IPS-NIHi7 (cell line): ENCODE measurements at regions not wholly inside any gene's neighbourhood (a gene's known extent, or its start where the extent isn't known, plus 50 kb on each side); places are given as distances from the start of the nearest gene placed in this dataset.

Experiments used
- DNase-seq: peaks from one replicate; pipeline ENCODE4 v3.0.0; 2012; ENCODE audit warnings: mixed read lengths; ENCODE audit errors: extremely low spot score

GRCh38 chr9:28600226-28600625, 1026.9 kb upstream of the C9orf72 start:
- DNase-seq: no peak

GRCh38 chr9:28607843-28608242, 1034.6 kb upstream of the C9orf72 start:
- DNase-seq: no peak

GRCh38 chr9:28610339-28610738, 1037.1 kb upstream of the C9orf72 start:
- no peak for DNase-seq

- no peak for DNase-seq
Observed at GRCh38 chr9:28616310-28616709, 1043.0 kb upstream of the C9orf72 start.

- DNase-seq: no peak
Observed at GRCh38 chr9:28620011-28620410, 1046.7 kb upstream of the C9orf72 start.

GRCh38 chr9:28620661-28621060, 1047.4 kb upstream of the C9orf72 start:
- DNase-seq: no peak

GRCh38 chr9:28624771-28625170, 1051.5 kb upstream of the C9orf72 start:
- no peak for DNase-seq

GRCh38 chr9:28628031-28628430, 1054.8 kb upstream of the C9orf72 start:
- no peak for DNase-seq

- peak; percentile 56 for DNase-seq
Observed at GRCh38 chr9:28648723-28649122, 1075.4 kb upstream of the C9orf72 start.

GRCh38 chr9:28650327-28650726, 1077.0 kb upstream of the C9orf72 start:
- peak; percentile 30 for DNase-seq

GRCh38 chr9:28651050-28651722, 1077.9 kb upstream of the C9orf72 start:
- no peak for DNase-seq

- DNase-seq: no peak
Observed at GRCh38 chr9:28653216-28653615, 1079.9 kb upstream of the C9orf72 start.

- DNase-seq: no peak
Observed at GRCh38 chr9:28656727-28657126, 1083.4 kb upstream of the C9orf72 start.

GRCh38 chr9:28661853-28662252, 1088.6 kb upstream of the C9orf72 start:
- DNase-seq: no peak

GRCh38 chr9:28662675-28663074, 1089.4 kb upstream of the C9orf72 start:
- DNase-seq: no peak

- DNase-seq: no peak
Observed at GRCh38 chr9:28668158-28668557, 1094.9 kb upstream of the C9orf72 start.

GRCh38 chr9:28671000-28671399, 1097.7 kb upstream of the C9orf72 start:
- DNase-seq: no peak

GRCh38 chr9:28678097-28678496, 1104.8 kb upstream of the C9orf72 start:
- peak; percentile 16 for DNase-seq

- DNase-seq: peak; percentile 14
Observed at GRCh38 chr9:28688172-28688571, 1114.9 kb upstream of the C9orf72 start.

- no peak for DNase-seq
Observed at GRCh38 chr9:28692012-28692411, 1118.7 kb upstream of the C9orf72 start.

- DNase-seq: no peak
Observed at GRCh38 chr9:28696960-28697359, 1123.7 kb upstream of the C9orf72 start.

GRCh38 chr9:28699632-28700031, 1126.4 kb upstream of the C9orf72 start:
- no peak for DNase-seq

- no peak for DNase-seq
Observed at GRCh38 chr9:28707616-28708015, 1134.3 kb upstream of the C9orf72 start.

- no peak for DNase-seq
Observed at GRCh38 chr9:28714188-28714587, 1140.9 kb upstream of the C9orf72 start.
